Esophagus squamous epithelium (tissue), 4 donors: ENCODE measurements at regions not wholly inside any gene's neighbourhood (a gene's known extent, or its start where the extent isn't known, plus 50 kb on each side); places are given as distances from the start of the nearest gene placed in this dataset.

Experiments used
- CTCF ChIP-seq, 6 experiments: fragments of 450-650 bp in 4 of 6; fragments of 200-600 bp in 2 of 6; sonication (generic) in 2 of 6; IDR thresholded peaks; one replicate each; pipeline ENCODE4 v1.5.1; 2016 to 2019; ENCODE audit warnings: antibody characterized with exemption in 6 of 6, mild to moderate bottlenecking in 4 of 6, moderate library complexity in 4 of 6
- POLR2A ChIP-seq, 4 donors: fragments of 450-650 bp; IDR thresholded peaks; one replicate each; pipeline ENCODE4 v1.6.1; 2017; ENCODE audit warnings: antibody characterized with exemption in 4 of 4, mild to moderate bottlenecking in 4 of 4, moderate library complexity in 3 of 4

GRCh38 chr5:87536365-87536764, 123.6 kb upstream of the CCNH start:
- TF ChIP-seq CTCF (IDR thresholded peaks at IDR 0.05) (no peak), POLR2A (IDR thresholded peaks at IDR 0.05) (no peak)
